Activated CD4-positive, alpha-beta T cell treated with anti-CD3 and anti-CD28 coated beads, Interleukin-2, amount 50 U/mL, for 1 hour (primary cell): ENCODE measurements at regions not wholly inside any gene's neighbourhood (a gene's known extent, or its start where the extent isn't known, plus 50 kb on each side); places are given as distances from the start of the nearest gene placed in this dataset.
"Not testable (repeated sequence)": the region's sequence is repeated elsewhere in the genome, so short reads cannot be mapped to it uniquely, and the experiment has no call there.

ENCODE experiments used
- DNase-seq: peaks from one replicate; pipeline ENCODE4 v3.0.0-alpha.2; 2020

GRCh38 chr10:84005403-84005802 lies 133.9 kb upstream of the GHITM start:
- no peak for DNase-seq

- DNase-seq: no peak
Measured at GRCh38 chr10:84007482-84007881, 131.8 kb upstream of the GHITM start.

GRCh38 chr10:84008878-84009277 lies 130.4 kb upstream of the GHITM start:
- peak; percentile 15 for DNase-seq

GRCh38 chr10:84012431-84012830 lies 126.9 kb upstream of the GHITM start:
- no peak for DNase-seq

- DNase-seq: no peak
Measured at GRCh38 chr10:84012831-84013458, 126.4 kb upstream of the GHITM start.

GRCh38 chr10:84015877-84016595 lies 123.3 kb upstream of the GHITM start:
- DNase-seq: no peak

GRCh38 chr10:84018826-84019225 lies 120.5 kb upstream of the GHITM start:
- DNase-seq: no peak

- not testable (repeated sequence) for DNase-seq
Measured at GRCh38 chr10:84019854-84020458, 119.4 kb upstream of the GHITM start.

- no peak for DNase-seq
Measured at GRCh38 chr10:84026821-84027257, 112.5 kb upstream of the GHITM start.

- DNase-seq: no peak
Measured at GRCh38 chr10:84029840-84030239, 109.5 kb upstream of the GHITM start.

GRCh38 chr10:84038035-84038434 lies 101.3 kb upstream of the GHITM start:
- no peak for DNase-seq

- DNase-seq: no peak
Measured at GRCh38 chr10:84039957-84040356, 99.4 kb upstream of the GHITM start.

GRCh38 chr10:84047258-84048010 lies 91.9 kb upstream of the GHITM start:
- no peak for DNase-seq

GRCh38 chr10:84049645-84050011 lies 89.7 kb upstream of the GHITM start:
- DNase-seq: no peak

GRCh38 chr10:84053626-84054025 lies 85.7 kb upstream of the GHITM start:
- DNase-seq: no peak

GRCh38 chr10:84054743-84055142 lies 84.6 kb upstream of the GHITM start:
- DNase-seq: no peak

- DNase-seq: no peak
Measured at GRCh38 chr10:84059526-84059925, 79.8 kb upstream of the GHITM start.

- no peak for DNase-seq
Measured at GRCh38 chr10:84063440-84063839, 75.9 kb upstream of the GHITM start.

GRCh38 chr10:84065804-84066601 lies 73.3 kb upstream of the GHITM start:
- DNase-seq: no peak

GRCh38 chr10:84074521-84074920 lies 64.8 kb upstream of the GHITM start:
- DNase-seq: no peak

- no peak for DNase-seq
Measured at GRCh38 chr10:84075226-84076046, 63.9 kb upstream of the GHITM start.

GRCh38 chr10:84076047-84076388 lies 63.3 kb upstream of the GHITM start:
- DNase-seq: no peak
